Vagina (tissue), 2 donors: ENCODE measurements at regions not wholly inside any gene's neighbourhood (a gene's known extent, or its start where the extent isn't known, plus 50 kb on each side); places are given as distances from the start of the nearest gene placed in this dataset.
"Not testable (repeated sequence)": the region's sequence is repeated elsewhere in the genome, so short reads cannot be mapped to it uniquely, and the experiment has no call there.

ENCODE experiments used
- CTCF ChIP-seq, 3 experiments: fragments of 450-650 bp in 2 of 3; fragments of 200-600 bp in 1 of 3; sonication (generic) in 1 of 3; IDR thresholded peaks; one replicate each; pipeline ENCODE4 v1.5.1; 2017 to 2019; ENCODE audit warnings: antibody characterized with exemption in 3 of 3, mild to moderate bottlenecking in 2 of 3, moderate library complexity in 2 of 3
- POLR2AphosphoS5 ChIP-seq, 2 donors: sonication (generic); formaldehyde crosslinking; IDR thresholded peaks; one replicate each; pipeline ENCODE4 v1.9.0; 2017; ENCODE audit warnings: antibody characterized with exemption in 2 of 2, mild to moderate bottlenecking in 2 of 2, low read depth in 1 of 2; ENCODE audit not compliant: insufficient read depth in 1 of 2

- TF ChIP-seq CTCF (IDR thresholded peaks at IDR 0.05); POLR2AphosphoS5 (IDR thresholded peaks at IDR 0.05; ENCODE audit: insufficient read depth in 1 of 2, low read depth in 1 of 2): not testable (repeated sequence)
Measured at GRCh38 chr9:63824804-63825203, 1460.2 kb downstream of the FOXD4L5 start.
